ENCODE measurements at regions not wholly inside any gene's neighbourhood (a gene's known extent, or its start where the extent isn't known, plus 50 kb on each side); places are given as distances from the start of the nearest gene placed in this dataset.

DNA sequence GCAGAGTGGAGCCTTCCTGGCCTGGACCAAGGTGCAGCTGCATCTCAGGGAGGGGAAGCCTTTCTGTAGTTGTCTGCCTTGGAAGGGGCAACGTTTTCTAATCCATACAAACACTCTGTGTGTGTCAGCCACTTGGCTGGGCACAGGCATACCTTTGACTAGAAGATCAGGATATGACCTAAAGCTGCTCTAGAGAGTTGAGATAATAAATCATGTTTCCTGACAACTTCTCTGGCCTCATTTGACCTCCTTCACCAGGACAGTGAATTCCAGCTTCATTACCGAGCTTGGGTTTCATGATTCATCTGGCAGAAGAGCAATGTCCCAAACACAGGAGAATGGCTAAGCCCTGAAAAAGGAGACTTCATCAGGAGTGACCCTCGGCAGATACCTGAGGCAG is 89.6 kb upstream of the KIT start (continued):
- TF ChIP-seq, protein P1, sequence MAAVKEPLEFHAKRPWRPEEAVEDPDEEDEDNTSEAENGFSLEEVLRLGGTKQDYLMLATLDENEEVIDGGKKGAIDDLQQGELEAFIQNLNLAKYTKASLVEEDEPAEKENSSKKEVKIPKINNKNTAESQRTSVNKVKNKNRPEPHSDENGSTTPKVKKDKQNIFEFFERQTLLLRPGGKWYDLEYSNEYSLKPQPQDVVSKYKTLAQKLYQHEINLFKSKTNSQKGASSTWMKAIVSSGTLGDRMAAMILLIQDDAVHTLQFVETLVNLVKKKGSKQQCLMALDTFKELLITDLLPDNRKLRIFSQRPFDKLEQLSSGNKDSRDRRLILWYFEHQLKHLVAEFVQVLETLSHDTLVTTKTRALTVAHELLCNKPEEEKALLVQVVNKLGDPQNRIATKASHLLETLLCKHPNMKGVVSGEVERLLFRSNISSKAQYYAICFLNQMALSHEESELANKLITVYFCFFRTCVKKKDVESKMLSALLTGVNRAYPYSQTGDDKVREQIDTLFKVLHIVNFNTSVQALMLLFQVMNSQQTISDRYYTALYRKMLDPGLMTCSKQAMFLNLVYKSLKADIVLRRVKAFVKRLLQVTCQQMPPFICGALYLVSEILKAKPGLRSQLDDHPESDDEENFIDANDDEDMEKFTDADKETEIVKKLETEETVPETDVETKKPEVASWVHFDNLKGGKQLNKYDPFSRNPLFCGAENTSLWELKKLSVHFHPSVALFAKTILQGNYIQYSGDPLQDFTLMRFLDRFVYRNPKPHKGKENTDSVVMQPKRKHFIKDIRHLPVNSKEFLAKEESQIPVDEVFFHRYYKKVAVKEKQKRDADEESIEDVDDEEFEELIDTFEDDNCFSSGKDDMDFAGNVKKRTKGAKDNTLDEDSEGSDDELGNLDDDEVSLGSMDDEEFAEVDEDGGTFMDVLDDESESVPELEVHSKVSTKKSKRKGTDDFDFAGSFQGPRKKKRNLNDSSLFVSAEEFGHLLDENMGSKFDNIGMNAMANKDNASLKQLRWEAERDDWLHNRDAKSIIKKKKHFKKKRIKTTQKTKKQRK (IDR thresholded peaks at IDR 0.05; ENCODE audit: borderline replicate concordance, low read depth, low read length): no peak
- TF ChIP-seq GABPB1 (CRISPR knock-in tag; IDR thresholded peaks at IDR 0.05) (no peak), PHF8 (IDR thresholded peaks at IDR 0.05; ENCODE audit: borderline replicate concordance, low read length) (no peak), MYC (IDR thresholded peaks at IDR 0.05; ENCODE audit: low read depth, low read length) (no peak), MYC (CRISPR knock-in tag; IDR thresholded peaks at IDR 0.05; ENCODE audit: borderline replicate concordance, low read depth) (no peak), CXXC5 (CRISPR knock-in tag; IDR thresholded peaks at IDR 0.05) (no peak)
- TF ChIP-seq, protein P2, sequence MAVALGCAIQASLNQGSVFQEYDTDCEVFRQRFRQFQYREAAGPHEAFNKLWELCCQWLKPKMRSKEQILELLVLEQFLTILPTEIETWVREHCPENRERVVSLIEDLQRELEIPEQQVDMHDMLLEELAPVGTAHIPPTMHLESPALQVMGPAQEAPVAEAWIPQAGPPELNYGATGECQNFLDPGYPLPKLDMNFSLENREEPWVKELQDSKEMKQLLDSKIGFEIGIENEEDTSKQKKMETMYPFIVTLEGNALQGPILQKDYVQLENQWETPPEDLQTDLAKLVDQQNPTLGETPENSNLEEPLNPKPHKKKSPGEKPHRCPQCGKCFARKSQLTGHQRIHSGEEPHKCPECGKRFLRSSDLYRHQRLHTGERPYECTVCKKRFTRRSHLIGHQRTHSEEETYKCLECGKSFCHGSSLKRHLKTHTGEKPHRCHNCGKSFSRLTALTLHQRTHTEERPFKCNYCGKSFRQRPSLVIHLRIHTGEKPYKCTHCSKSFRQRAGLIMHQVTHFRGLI (CRISPR knock-in tag; IDR thresholded peaks at IDR 0.05): no peak
